Brain microvascular endothelial cell (primary cell): ENCODE measurements at regions not wholly inside any gene's neighbourhood (a gene's known extent, or its start where the extent isn't known, plus 50 kb on each side); places are given as distances from the start of the nearest gene placed in this dataset.

ENCODE experiments used
- DNase-seq: peaks from one replicate; pipeline ENCODE4 v3.0.0-alpha.2; 2020
- H3K27ac ChIP-seq: fragments of 250-450 bp; sonication (Bioruptor Pico); 2 replicates; pipeline ENCODE4 v1.5.1; 2020; ENCODE audit warnings: mild to moderate bottlenecking, moderate library complexity
- H3K27me3 ChIP-seq: fragments of 250-450 bp; sonication (Bioruptor Pico); replicated peaks from 2 replicates; pipeline ENCODE4 v1.5.1; 2020; ENCODE audit warnings: mild to moderate bottlenecking
- H3K36me3 ChIP-seq: fragments of 250-450 bp; sonication (Bioruptor Pico); replicated peaks from 2 replicates; pipeline ENCODE4 v1.5.1; 2020; ENCODE audit warnings: mild to moderate bottlenecking
- H3K4me3 ChIP-seq: 2 replicates; pipeline ENCODE4 v1.5.1; 2011; ENCODE audit warnings: low read depth, mild to moderate bottlenecking, control low read depth, low read length, moderate library complexity
- in situ Hi-C: cut with HindIII; loops from 2 replicates; pipeline ENCODE4 v1.10.0; 2017; ENCODE audit warnings: low sequenced_read_pairs, low pct_ligation_motif_present
- TF ChIP-seq, protein P1 (sequence below): IDR thresholded peaks from 2 replicates; pipeline ENCODE4 v1.5.1; 2011; ENCODE audit warnings: low read depth, mild to moderate bottlenecking, moderate library complexity, low read length, control low read depth, inconsistent platforms; ENCODE audit errors: missing control alignments

DNA sequence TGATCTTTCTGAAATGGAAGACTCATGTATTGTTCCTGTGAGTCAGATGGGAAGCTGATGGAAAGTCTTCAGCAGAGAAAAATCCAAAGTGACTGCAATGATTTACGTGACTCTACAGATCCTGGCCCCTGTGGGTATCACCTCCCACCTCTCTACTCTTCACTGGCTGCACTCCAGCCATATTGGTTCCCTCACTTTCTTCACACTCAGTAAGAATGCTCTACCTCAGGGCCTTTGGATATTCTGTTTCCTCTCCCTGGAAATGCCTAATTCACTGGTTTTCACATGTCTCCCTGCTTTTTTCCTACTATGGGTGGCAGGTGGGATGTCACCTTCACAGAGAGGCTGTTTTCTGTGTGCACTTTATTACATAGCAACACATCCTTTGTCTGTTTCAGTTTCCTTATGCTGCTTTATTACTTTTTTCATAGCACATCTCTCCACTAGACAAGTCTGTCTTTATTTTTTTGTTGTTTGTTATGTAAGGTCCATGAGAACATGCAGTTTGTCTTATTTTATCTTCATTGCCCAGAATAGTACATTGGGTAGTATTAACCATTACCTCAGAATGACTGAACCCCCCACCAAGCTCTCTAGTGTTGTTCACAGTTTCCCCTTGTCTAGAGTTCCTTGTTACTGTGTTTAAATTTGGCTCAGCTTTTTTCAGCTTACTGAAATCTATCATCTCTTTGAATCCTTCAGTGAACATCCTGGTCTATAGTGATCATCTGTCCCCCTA lies 57.6 kb upstream of the CLNK start:
- DNase-seq: no peak
- no peak overlapping the region for H3K4me3 ChIP-seq
- TF ChIP-seq, protein P1, sequence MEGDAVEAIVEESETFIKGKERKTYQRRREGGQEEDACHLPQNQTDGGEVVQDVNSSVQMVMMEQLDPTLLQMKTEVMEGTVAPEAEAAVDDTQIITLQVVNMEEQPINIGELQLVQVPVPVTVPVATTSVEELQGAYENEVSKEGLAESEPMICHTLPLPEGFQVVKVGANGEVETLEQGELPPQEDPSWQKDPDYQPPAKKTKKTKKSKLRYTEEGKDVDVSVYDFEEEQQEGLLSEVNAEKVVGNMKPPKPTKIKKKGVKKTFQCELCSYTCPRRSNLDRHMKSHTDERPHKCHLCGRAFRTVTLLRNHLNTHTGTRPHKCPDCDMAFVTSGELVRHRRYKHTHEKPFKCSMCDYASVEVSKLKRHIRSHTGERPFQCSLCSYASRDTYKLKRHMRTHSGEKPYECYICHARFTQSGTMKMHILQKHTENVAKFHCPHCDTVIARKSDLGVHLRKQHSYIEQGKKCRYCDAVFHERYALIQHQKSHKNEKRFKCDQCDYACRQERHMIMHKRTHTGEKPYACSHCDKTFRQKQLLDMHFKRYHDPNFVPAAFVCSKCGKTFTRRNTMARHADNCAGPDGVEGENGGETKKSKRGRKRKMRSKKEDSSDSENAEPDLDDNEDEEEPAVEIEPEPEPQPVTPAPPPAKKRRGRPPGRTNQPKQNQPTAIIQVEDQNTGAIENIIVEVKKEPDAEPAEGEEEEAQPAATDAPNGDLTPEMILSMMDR: no peak
- in situ Hi-C loops: no loop called here
- no peaks in the 10 kb centered on the region for H3K36me3 ChIP-seq
- H3K27me3 ChIP-seq: no peaks in the 10 kb centered on the region
- no peak overlapping the region for H3K27ac ChIP-seq

GRCh38 chr4:10740891-10741620 lies 56.5 kb upstream of the CLNK start:
- DNase-seq: no peak
- in situ Hi-C loops: no loop called here
- H3K27ac ChIP-seq: no peak overlapping the region
- H3K4me3 ChIP-seq: no peak overlapping the region
- TF ChIP-seq, protein P1: no peak
- H3K36me3 ChIP-seq: no peaks in the 10 kb centered on the region
- no peaks in the 10 kb centered on the region for H3K27me3 ChIP-seq

DNA sequence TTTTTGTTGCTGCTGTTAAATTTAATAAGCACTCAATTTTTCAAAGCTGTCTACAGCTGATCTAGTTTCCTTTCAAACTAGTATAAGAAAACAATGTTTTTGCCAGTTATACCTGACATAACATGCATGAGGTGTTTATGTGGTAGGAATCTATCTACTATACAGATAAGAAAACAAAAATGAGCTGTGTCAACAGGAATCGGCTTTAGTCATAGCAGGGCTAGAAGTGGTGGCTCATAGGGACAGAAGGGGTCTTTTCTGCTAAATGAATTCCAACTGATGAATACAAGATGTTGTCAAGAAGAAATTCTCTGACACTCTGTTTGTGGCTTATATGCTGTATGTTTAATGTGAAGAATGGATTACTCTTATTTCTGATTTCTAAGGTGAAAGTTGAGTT lies 55.7 kb upstream of the CLNK start:
- Histone ChIP-seq H3K4me3 (no peak overlapping the region), H3K36me3 (no peaks in the 10 kb centered on the region), H3K27me3 (no peaks in the 10 kb centered on the region), H3K27ac (no peak overlapping the region)
- DNase-seq: no peak
- TF ChIP-seq, protein P1: no peak
- in situ Hi-C loops: no loop called here

DNA sequence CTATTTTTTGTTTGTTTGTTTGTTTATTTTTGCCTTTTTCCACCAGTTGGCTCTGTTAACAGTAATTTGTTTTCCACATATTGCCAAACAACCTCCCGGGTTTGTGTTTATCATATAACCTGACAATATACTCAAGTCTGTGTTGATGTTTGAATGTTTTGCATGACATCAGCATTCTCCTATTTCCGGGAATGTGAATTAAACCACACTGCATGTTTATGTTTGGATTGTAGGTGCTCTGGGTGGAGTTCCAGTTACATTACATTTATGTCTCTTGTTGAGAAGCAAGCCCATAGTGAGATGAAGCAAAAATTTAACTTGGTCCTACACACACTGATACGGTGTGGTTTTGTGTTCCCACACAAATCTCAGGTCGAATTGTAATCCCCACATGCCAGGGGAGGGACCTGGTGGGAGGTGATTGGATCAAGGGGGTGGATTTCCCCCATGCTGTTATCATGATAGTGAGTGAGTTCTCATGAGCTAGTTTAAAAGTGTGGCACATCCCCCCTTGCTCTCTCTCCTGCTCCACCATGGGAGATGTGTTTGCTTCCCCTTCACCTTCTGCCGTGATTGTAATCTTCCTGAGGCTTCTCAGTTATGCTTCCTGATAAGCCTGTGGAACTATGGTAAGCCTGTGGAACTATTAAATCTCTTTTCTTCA lies 54.4 kb upstream of the CLNK start:
- no peak overlapping the region for H3K27ac ChIP-seq
- H3K36me3 ChIP-seq: no peaks in the 10 kb centered on the region
- TF ChIP-seq, protein P1: no peak
- in situ Hi-C loops: no loop called here
- peak; percentile 55 for DNase-seq
- H3K27me3 ChIP-seq: no peaks in the 10 kb centered on the region
- H3K4me3 ChIP-seq: no peak overlapping the region

DNA sequence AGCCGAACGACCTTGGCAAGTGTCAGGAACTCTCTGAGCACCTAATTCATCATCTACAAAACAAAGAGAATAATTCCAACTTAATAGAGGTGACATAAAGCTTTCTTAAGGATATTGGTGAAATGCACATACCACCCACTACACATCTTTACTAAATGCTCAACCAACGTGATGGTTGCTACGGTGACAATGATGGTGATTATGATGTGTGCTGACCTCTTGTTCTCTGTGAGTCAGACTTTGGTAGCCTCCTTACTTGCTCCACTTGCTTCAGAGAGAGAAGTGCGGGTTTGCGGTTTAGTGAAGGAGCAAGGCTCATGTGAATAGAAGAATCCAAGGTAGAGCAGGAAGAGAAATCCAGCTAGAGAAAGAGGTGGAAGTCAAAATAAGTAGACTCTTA lies 52.8 kb upstream of the CLNK start:
- H3K4me3 ChIP-seq: no peak overlapping the region
- TF ChIP-seq, protein P1: peak; percentile 5
- in situ Hi-C loops: no loop called here
- DNase-seq: peak; percentile 80
- no peak overlapping the region for H3K27ac ChIP-seq
- H3K27me3 ChIP-seq: no peaks in the 10 kb centered on the region
- H3K36me3 ChIP-seq: no peaks in the 10 kb centered on the region
